GM20431 (cell line): ENCODE measurements at regions not wholly inside any gene's neighbourhood (a gene's known extent, or its start where the extent isn't known, plus 50 kb on each side); places are given as distances from the start of the nearest gene placed in this dataset.

ENCODE experiments used
- in situ Hi-C: fragments of 300-500 bp; cut with MseI, MboI; formaldehyde crosslinking; loops from one replicate; pipeline ENCODE4 v1.15.0; 2020; ENCODE audit warnings: low sequenced_read_pairs; ENCODE audit not compliant: unreplicated experiment

- in situ Hi-C loops: no loop called here
Observed at GRCh38 chr2:234772733-234773060, 179.1 kb upstream of the SH3BP4 start.

GRCh38 chr2:234771980-234772732, 179.7 kb upstream of the SH3BP4 start:
- in situ Hi-C loops: no loop called here

GRCh38 chr2:234771176-234771575, 180.6 kb upstream of the SH3BP4 start:
- in situ Hi-C loops: no loop called here

- in situ Hi-C loops: no loop called here
Observed at GRCh38 chr2:234770715-234771141, 181.1 kb upstream of the SH3BP4 start.

GRCh38 chr2:234770031-234770506, 181.7 kb upstream of the SH3BP4 start:
- in situ Hi-C loops: no loop called here

- in situ Hi-C loops: no loop called here
Observed at GRCh38 chr2:234768608-234769196, 183.1 kb upstream of the SH3BP4 start.

- in situ Hi-C loops: no loop called here
Observed at GRCh38 chr2:234765279-234765678, 186.5 kb upstream of the SH3BP4 start.

- in situ Hi-C loops: no loop called here
Observed at GRCh38 chr2:234764372-234764771, 187.4 kb upstream of the SH3BP4 start.

- in situ Hi-C loops: no loop called here
Observed at GRCh38 chr2:234763002-234763873, 188.6 kb upstream of the SH3BP4 start.

GRCh38 chr2:234761910-234762309, 189.9 kb upstream of the SH3BP4 start:
- in situ Hi-C loops: no loop called here

GRCh38 chr2:234754126-234754525, 197.7 kb upstream of the SH3BP4 start:
- in situ Hi-C loops: no loop called here

GRCh38 chr2:234753701-234754100, 198.1 kb upstream of the SH3BP4 start:
- in situ Hi-C loops: no loop called here

- in situ Hi-C loops: no loop called here
Observed at GRCh38 chr2:234752966-234753365, 198.9 kb upstream of the SH3BP4 start.

GRCh38 chr2:234751275-234751973, 200.4 kb upstream of the SH3BP4 start:
- in situ Hi-C loops: no loop called here

GRCh38 chr2:234747833-234748559, 203.8 kb upstream of the SH3BP4 start:
- in situ Hi-C loops: no loop called here

- in situ Hi-C loops: no loop called here
Observed at GRCh38 chr2:234747032-234747431, 204.8 kb upstream of the SH3BP4 start.

GRCh38 chr2:234745347-234745746, 206.5 kb upstream of the SH3BP4 start:
- in situ Hi-C loops: no loop called here

- in situ Hi-C loops: no loop called here
Observed at GRCh38 chr2:234741976-234742375, 209.8 kb upstream of the SH3BP4 start.

GRCh38 chr2:234739061-234739460, 212.8 kb upstream of the SH3BP4 start:
- in situ Hi-C loops: no loop called here

GRCh38 chr2:234735829-234736228, 216.0 kb upstream of the SH3BP4 start:
- in situ Hi-C loops: no loop called here
